Fibroblast of lung (primary cell): ENCODE measurements at regions not wholly inside any gene's neighbourhood (a gene's known extent, or its start where the extent isn't known, plus 50 kb on each side); places are given as distances from the start of the nearest gene placed in this dataset.

Experiments
- CTCF ChIP-seq, 2 donors: IDR thresholded peaks in 1 of 2; conservative IDR thresholded peaks in 1 of 2; 1 replicate in 1 of 2; 2 replicates in 1 of 2; pipeline ENCODE4 v1.5.1; 2011 to 2012; ENCODE audit warnings: low read length in 2 of 2, control low read depth in 1 of 2, inconsistent platforms in 1 of 2, low read depth in 1 of 2, mild to moderate bottlenecking in 1 of 2
- EZH2 ChIP-seq: IDR thresholded peaks from 2 replicates; pipeline ENCODE4 v1.5.1; 2012; ENCODE audit warnings: low read length, control low read depth, mild to moderate bottlenecking; ENCODE audit errors: missing control alignments

DNA sequence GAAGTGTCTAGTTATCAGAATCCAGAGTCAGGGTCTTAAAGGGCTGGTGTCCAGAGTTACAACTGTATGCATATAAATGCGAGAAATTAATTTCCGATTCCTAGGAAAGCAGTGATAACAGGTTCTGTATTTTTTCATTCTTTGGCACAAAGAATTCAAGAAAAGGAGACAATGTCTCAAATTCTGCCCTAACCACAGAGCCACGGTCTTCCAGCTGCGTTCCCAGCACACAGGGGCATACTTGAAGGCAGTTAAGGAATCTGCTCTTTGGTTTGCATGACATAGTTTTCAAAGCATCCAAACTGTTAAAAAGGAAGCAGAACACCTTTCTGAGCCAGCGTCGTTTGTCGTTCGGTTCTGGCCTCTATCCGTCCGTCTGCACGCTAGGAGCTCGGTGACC lies 416.9 kb upstream of the MKI67 start:
- TF ChIP-seq CTCF (conservative IDR thresholded peaks at IDR 0.05 in 1 of 2, IDR thresholded peaks at IDR 0.05 in 1 of 2; ENCODE audit: low read depth in 1 of 2, low read length in 2 of 2), result no peak
- TF ChIP-seq EZH2, result no peak
